Fibroblast of lung (primary cell): ENCODE measurements at regions not wholly inside any gene's neighbourhood (a gene's known extent, or its start where the extent isn't known, plus 50 kb on each side); places are given as distances from the start of the nearest gene placed in this dataset.
A peak's percentile ranks its signal among the peaks of the same experiment; 100 is the strongest.

Source experiments
- DNase-seq, 2 donors: peaks; one replicate each; pipeline versions ENCODE4 v3.0.0 to v3.0.0-alpha.2; 2010; ENCODE audit warnings: low read depth in 2 of 2
- H2AFZ ChIP-seq: 2 replicates; pipeline ENCODE4 v1.5.1; 2012; ENCODE audit warnings: low read length, control low read depth, inconsistent platforms
- H3K27ac ChIP-seq: 2 replicates; pipeline ENCODE4 v1.5.1; 2011; ENCODE audit warnings: low read length, control low read depth; ENCODE audit not compliant: insufficient read depth
- H3K27me3 ChIP-seq: 2 replicates; pipeline ENCODE4 v1.5.1; 2011; ENCODE audit warnings: mild to moderate bottlenecking, low read length; ENCODE audit not compliant: control insufficient read depth, insufficient read depth
- H3K36me3 ChIP-seq: 2 replicates; pipeline ENCODE4 v1.5.1; 2011; ENCODE audit warnings: low read length; ENCODE audit not compliant: control insufficient read depth, insufficient read depth
- H3K4me1 ChIP-seq: 2 replicates; pipeline ENCODE4 v1.5.1; 2011; ENCODE audit warnings: low read length; ENCODE audit not compliant: control insufficient read depth, insufficient read depth; ENCODE audit errors: extremely low read depth
- H3K4me2 ChIP-seq: 2 replicates; pipeline ENCODE4 v1.5.1; 2011; ENCODE audit warnings: low read length, control low read depth; ENCODE audit not compliant: insufficient read depth; ENCODE audit errors: extremely low read depth
- H3K4me3 ChIP-seq, 4 experiments: fragments of 200-600 bp in 1 of 4; sonication (generic) in 1 of 4; replicated peaks in 1 of 4; 2 replicates each; pipeline ENCODE4 v1.5.1; 2011 to 2016; ENCODE audit warnings: low read length in 4 of 4, low read depth in 3 of 4, mild to moderate bottlenecking in 3 of 4, control low read depth in 2 of 4, inconsistent platforms in 1 of 4, mixed read lengths in 1 of 4; ENCODE audit not compliant: insufficient read depth in 1 of 4; ENCODE audit errors: control extremely low read depth in 1 of 4
- H3K79me2 ChIP-seq: 2 replicates; pipeline ENCODE4 v1.5.1; 2012; ENCODE audit warnings: mild to moderate bottlenecking, low read length, inconsistent platforms; ENCODE audit not compliant: control insufficient read depth, insufficient read depth
- H3K9ac ChIP-seq: 2 replicates; pipeline ENCODE4 v1.5.1; 2011; ENCODE audit warnings: mild to moderate bottlenecking, low read length, control low read depth; ENCODE audit not compliant: insufficient read depth
- H3K9me3 ChIP-seq: 2 replicates; pipeline ENCODE4 v1.5.1; 2012; ENCODE audit warnings: low read depth, low read length; ENCODE audit not compliant: control insufficient read depth, insufficient read depth
- H4K20me1 ChIP-seq: 2 replicates; pipeline ENCODE4 v1.5.1; 2011; ENCODE audit warnings: low read length; ENCODE audit not compliant: control insufficient read depth, insufficient read depth; ENCODE audit errors: extremely low read depth
- CTCF ChIP-seq, 2 donors: IDR thresholded peaks in 1 of 2; conservative IDR thresholded peaks in 1 of 2; 1 replicate in 1 of 2; 2 replicates in 1 of 2; pipeline ENCODE4 v1.5.1; 2011 to 2012; ENCODE audit warnings: low read length in 2 of 2, control low read depth in 1 of 2, inconsistent platforms in 1 of 2, low read depth in 1 of 2, mild to moderate bottlenecking in 1 of 2
- EZH2 ChIP-seq: IDR thresholded peaks from 2 replicates; pipeline ENCODE4 v1.5.1; 2012; ENCODE audit warnings: low read length, control low read depth, mild to moderate bottlenecking; ENCODE audit errors: missing control alignments

GRCh38 chr5:68428231-68428811, 212.8 kb downstream of the PIK3R1 start:
- TF ChIP-seq CTCF (conservative IDR thresholded peaks at IDR 0.05 in 1 of 2, IDR thresholded peaks at IDR 0.05 in 1 of 2; ENCODE audit: low read depth in 1 of 2, low read length in 2 of 2): no peak
- no peak for TF ChIP-seq EZH2
- DNase-seq: peak in 1 of 2 donors; percentile 16
- no peak overlapping the region for H2AFZ ChIP-seq

GRCh38 chr5:68429510-68429909, 214.0 kb downstream of the PIK3R1 start:
- H3K27ac ChIP-seq: no peak overlapping the region

More at GRCh38 chr5:68428231-68428811, 212.8 kb downstream of the PIK3R1 start:
- Histone ChIP-seq H4K20me1 (no peaks in the 10 kb centered on the region), H3K27ac (no peak overlapping the region), H3K9me3 (no peaks in the 10 kb centered on the region), H3K36me3 (no peaks in the 10 kb centered on the region), H3K4me3 (no peak overlapping the region), H3K79me2 (no peaks in the 10 kb centered on the region), H3K4me2 (no peak overlapping the region), H3K4me1 (no peaks in the 10 kb centered on the region), H3K27me3 (no peaks in the 10 kb centered on the region), H3K9ac (no peak overlapping the region)

GRCh38 chr5:68430279-68430678, 214.7 kb downstream of the PIK3R1 start:
- no peaks in the 10 kb centered on the region for H3K9me3 ChIP-seq
- H3K27ac ChIP-seq: no peak overlapping the region
- H3K9ac ChIP-seq: no peak overlapping the region
- no peaks in the 10 kb centered on the region for H3K79me2 ChIP-seq
- H3K27me3 ChIP-seq: no peaks in the 10 kb centered on the region
- no peak overlapping the region for H3K4me3 ChIP-seq
- DNase-seq: no peak
- H2AFZ ChIP-seq: no peak overlapping the region
- no peaks in the 10 kb centered on the region for H3K36me3 ChIP-seq
- H3K4me1 ChIP-seq: no peaks in the 10 kb centered on the region
- H4K20me1 ChIP-seq: no peaks in the 10 kb centered on the region
- TF ChIP-seq EZH2 (no peak), CTCF (conservative IDR thresholded peaks at IDR 0.05 in 1 of 2, IDR thresholded peaks at IDR 0.05 in 1 of 2; ENCODE audit: low read depth in 1 of 2, low read length in 2 of 2) (no peak)
- H3K4me2 ChIP-seq: no peak overlapping the region

More at GRCh38 chr5:68429510-68429909, 214.0 kb downstream of the PIK3R1 start:
- H4K20me1 ChIP-seq: no peaks in the 10 kb centered on the region
- no peaks in the 10 kb centered on the region for H3K27me3 ChIP-seq
- no peaks in the 10 kb centered on the region for H3K79me2 ChIP-seq
- no peaks in the 10 kb centered on the region for H3K36me3 ChIP-seq
- H3K4me2 ChIP-seq: no peak overlapping the region
- H2AFZ ChIP-seq: no peak overlapping the region
- no peaks in the 10 kb centered on the region for H3K9me3 ChIP-seq
- no peaks in the 10 kb centered on the region for H3K4me1 ChIP-seq
- DNase-seq: no peak
- no peak overlapping the region for H3K4me3 ChIP-seq
- no peak overlapping the region for H3K9ac ChIP-seq
- no peak for TF ChIP-seq CTCF (conservative IDR thresholded peaks at IDR 0.05 in 1 of 2, IDR thresholded peaks at IDR 0.05 in 1 of 2; ENCODE audit: low read depth in 1 of 2, low read length in 2 of 2)
- TF ChIP-seq EZH2: no peak
